ENCODE measurements at regions not wholly inside any gene's neighbourhood (a gene's known extent, or its start where the extent isn't known, plus 50 kb on each side); places are given as distances from the start of the nearest gene placed in this dataset.

DNA sequence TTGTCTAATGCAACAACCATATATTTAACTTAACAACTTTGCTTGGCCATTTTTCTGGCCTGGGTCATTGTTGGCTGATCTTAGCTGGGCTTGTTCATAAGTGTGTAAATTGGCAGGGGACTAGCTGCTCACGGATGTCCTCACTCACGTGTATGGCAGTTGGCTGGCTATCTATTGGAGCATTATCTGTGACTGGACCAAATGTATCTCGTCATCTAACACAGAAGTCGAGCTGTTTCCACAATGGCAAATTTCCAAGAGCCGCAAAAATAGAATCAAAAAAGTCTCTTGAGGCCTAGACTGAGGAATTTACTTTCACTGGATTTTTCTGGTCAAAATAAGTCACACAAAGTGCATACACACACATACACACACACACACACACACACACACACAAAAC lies 893.3 kb downstream of the FAM181B start:
- Histone ChIP-seq H3K27me3 (ENCODE audit: low read depth) (no peaks in the 10 kb centered on the region), H3K27ac (no peak overlapping the region), H3K4me3 (no peak overlapping the region), H3K36me3 (no peaks in the 10 kb centered on the region), H3K4me1 (no peaks in the 10 kb centered on the region), H3K9me3 (no peaks in the 10 kb centered on the region)
- DNase-seq (no peak), ATAC-seq (peak; percentile 46 to 51)
- TF ChIP-seq CTCF (IDR thresholded peaks at IDR 0.05): no peak
- intact Hi-C loops (cut with DNase I): no loop called here

GRCh38 chr11:81839976-81840375 lies 893.7 kb downstream of the FAM181B start:
- no peaks in the 10 kb centered on the region for H3K27me3 ChIP-seq (ENCODE audit: low read depth)
- H3K9me3 ChIP-seq: no peaks in the 10 kb centered on the region
- intact Hi-C loops (cut with DNase I): no loop called here
- TF ChIP-seq CTCF (IDR thresholded peaks at IDR 0.05): no peak
- no peak for DNase-seq
- no peak for ATAC-seq
- H3K4me1 ChIP-seq: no peaks in the 10 kb centered on the region
- no peaks in the 10 kb centered on the region for H3K36me3 ChIP-seq
- H3K4me3 ChIP-seq: no peak overlapping the region
- H3K27ac ChIP-seq: no peak overlapping the region

DNA sequence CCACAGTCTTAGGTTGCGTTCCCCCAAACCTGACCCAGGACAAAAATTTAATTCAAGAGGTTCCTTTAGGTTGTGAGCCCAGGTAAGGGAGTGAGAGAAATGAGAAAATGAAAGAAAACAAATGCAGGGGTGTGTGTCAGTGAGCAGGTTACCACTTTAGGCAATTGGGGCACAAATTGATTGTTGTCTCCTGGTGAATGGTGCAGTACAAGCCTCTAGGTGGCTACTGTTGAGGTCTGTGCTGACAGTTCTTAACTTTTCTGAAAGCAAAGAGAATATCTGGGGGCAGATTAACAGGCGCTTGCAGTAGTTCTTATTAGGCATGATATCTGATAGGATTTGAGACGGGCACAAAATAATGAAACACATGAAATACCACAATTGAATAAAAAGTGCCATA lies 894.6 kb downstream of the FAM181B start:
- ATAC-seq: no peak
- no peak overlapping the region for H3K4me3 ChIP-seq
- no peaks in the 10 kb centered on the region for H3K36me3 ChIP-seq
- no peaks in the 10 kb centered on the region for H3K9me3 ChIP-seq
- no peaks in the 10 kb centered on the region for H3K4me1 ChIP-seq
- H3K27me3 ChIP-seq (ENCODE audit: low read depth): no peaks in the 10 kb centered on the region
- no peak overlapping the region for H3K27ac ChIP-seq
- no peak for DNase-seq
- intact Hi-C loops (cut with DNase I): no loop called here
- TF ChIP-seq CTCF (IDR thresholded peaks at IDR 0.05): no peak

GRCh38 chr11:81829976-81830375 lies 903.7 kb downstream of the FAM181B start:
- H3K9me3 ChIP-seq: peaks cover 6% of the 10 kb centered on the region
- TF ChIP-seq CTCF (IDR thresholded peaks at IDR 0.05): no peak
- ATAC-seq (no peak), DNase-seq (no peak)
- H3K27me3 ChIP-seq (ENCODE audit: low read depth): no peaks in the 10 kb centered on the region
- H3K27ac ChIP-seq: no peak overlapping the region
- no peaks in the 10 kb centered on the region for H3K4me1 ChIP-seq
- no peak overlapping the region for H3K4me3 ChIP-seq
- intact Hi-C loops (cut with DNase I): no loop called here
- H3K36me3 ChIP-seq: no peaks in the 10 kb centered on the region

DNA sequence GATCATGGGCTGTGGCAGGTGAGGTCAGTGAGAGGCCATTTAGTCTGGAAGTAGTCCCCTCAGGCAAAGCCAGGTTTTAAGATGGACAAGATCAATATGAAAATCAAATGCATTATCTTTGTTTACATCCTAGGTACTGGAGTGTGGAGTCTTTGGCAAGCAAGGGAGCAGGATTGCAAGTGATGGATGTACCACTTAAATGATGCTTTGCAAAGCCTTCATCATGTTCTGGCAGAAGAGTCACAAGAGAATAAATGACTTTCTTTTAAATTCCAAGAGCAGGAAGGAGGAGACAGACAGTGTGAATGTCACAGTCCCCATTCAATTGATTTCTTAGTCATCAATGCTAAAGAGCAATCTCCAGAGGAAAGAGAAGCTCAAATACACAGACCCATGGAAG lies 908.3 kb downstream of the FAM181B start:
- TF ChIP-seq CTCF (IDR thresholded peaks at IDR 0.05): no peak
- ATAC-seq: no peak

GRCh38 chr11:81819462-81819861 lies 914.2 kb downstream of the FAM181B start:
- TF ChIP-seq CTCF (IDR thresholded peaks at IDR 0.05): no peak
- Histone ChIP-seq H3K36me3 (no peaks in the 10 kb centered on the region), H3K9me3 (no peaks in the 10 kb centered on the region), H3K4me3 (no peak overlapping the region), H3K4me1 (no peaks in the 10 kb centered on the region), H3K27ac (no peak overlapping the region), H3K27me3 (ENCODE audit: low read depth) (no peaks in the 10 kb centered on the region)
- DNase-seq (no peak), ATAC-seq (no peak)
- intact Hi-C loops (cut with DNase I): no loop called here

More for the DNA sequence above, 908.3 kb downstream of the FAM181B start:
- Histone ChIP-seq H3K4me3 (no peak overlapping the region), H3K27me3 (ENCODE audit: low read depth) (no peaks in the 10 kb centered on the region), H3K27ac (no peak overlapping the region), H3K9me3 (no peaks in the 10 kb centered on the region), H3K36me3 (no peaks in the 10 kb centered on the region), H3K4me1 (no peaks in the 10 kb centered on the region)
- intact Hi-C loops (cut with DNase I): no loop called here
- DNase-seq: no peak

All from lower lobe of right lung (tissue), 2 donors.